GM18861 (cell line): ENCODE measurements at regions not wholly inside any gene's neighbourhood (a gene's known extent, or its start where the extent isn't known, plus 50 kb on each side); places are given as distances from the start of the nearest gene placed in this dataset.

ENCODE experiments used
- ATAC-seq: cut with Tn5 transposase; IDR thresholded peaks from one replicate; pipeline ENCODE4 v1.9.1; 2021; ENCODE audit not compliant: unreplicated experiment

- ATAC-seq, result no peak
Measured at GRCh38 chr21:41671859-41672542, 94.9 kb downstream of the RIPK4 start.

- no peak for ATAC-seq
Measured at GRCh38 chr21:41671212-41671762, 95.6 kb downstream of the RIPK4 start.

- ATAC-seq, result no peak
Measured at GRCh38 chr21:41670056-41670805, 96.6 kb downstream of the RIPK4 start.

- no peak for ATAC-seq
Measured at GRCh38 chr21:41669533-41669830, 97.4 kb downstream of the RIPK4 start.

GRCh38 chr21:41668686-41669532 lies 97.9 kb downstream of the RIPK4 start:
- ATAC-seq, result no peak

- no peak for ATAC-seq
Measured at GRCh38 chr21:41668051-41668541, 98.8 kb downstream of the RIPK4 start.

GRCh38 chr21:41667136-41667535 lies 99.7 kb downstream of the RIPK4 start:
- ATAC-seq, result no peak

GRCh38 chr21:41666641-41667081 lies 100.2 kb downstream of the RIPK4 start:
- no peak for ATAC-seq

GRCh38 chr21:41665766-41666595 lies 100.9 kb downstream of the RIPK4 start:
- no peak for ATAC-seq

GRCh38 chr21:41664881-41665765 lies 101.7 kb downstream of the RIPK4 start:
- no peak for ATAC-seq

- no peak for ATAC-seq
Measured at GRCh38 chr21:41663805-41664788, 102.8 kb downstream of the RIPK4 start.

- ATAC-seq, result no peak
Measured at GRCh38 chr21:41662761-41663160, 104.1 kb downstream of the RIPK4 start.

- ATAC-seq, result no peak
Measured at GRCh38 chr21:41662161-41662560, 104.7 kb downstream of the RIPK4 start.

GRCh38 chr21:41660748-41661147 lies 106.1 kb downstream of the RIPK4 start:
- no peak for ATAC-seq

GRCh38 chr21:41659791-41660560 lies 106.9 kb downstream of the RIPK4 start:
- no peak for ATAC-seq

- ATAC-seq, result no peak
Measured at GRCh38 chr21:41656946-41657525, 109.8 kb downstream of the RIPK4 start.

GRCh38 chr21:41655259-41655658 lies 111.6 kb downstream of the RIPK4 start:
- ATAC-seq, result no peak
